ENCODE measurements at regions not wholly inside any gene's neighbourhood (a gene's known extent, or its start where the extent isn't known, plus 50 kb on each side); places are given as distances from the start of the nearest gene placed in this dataset.

DNA sequence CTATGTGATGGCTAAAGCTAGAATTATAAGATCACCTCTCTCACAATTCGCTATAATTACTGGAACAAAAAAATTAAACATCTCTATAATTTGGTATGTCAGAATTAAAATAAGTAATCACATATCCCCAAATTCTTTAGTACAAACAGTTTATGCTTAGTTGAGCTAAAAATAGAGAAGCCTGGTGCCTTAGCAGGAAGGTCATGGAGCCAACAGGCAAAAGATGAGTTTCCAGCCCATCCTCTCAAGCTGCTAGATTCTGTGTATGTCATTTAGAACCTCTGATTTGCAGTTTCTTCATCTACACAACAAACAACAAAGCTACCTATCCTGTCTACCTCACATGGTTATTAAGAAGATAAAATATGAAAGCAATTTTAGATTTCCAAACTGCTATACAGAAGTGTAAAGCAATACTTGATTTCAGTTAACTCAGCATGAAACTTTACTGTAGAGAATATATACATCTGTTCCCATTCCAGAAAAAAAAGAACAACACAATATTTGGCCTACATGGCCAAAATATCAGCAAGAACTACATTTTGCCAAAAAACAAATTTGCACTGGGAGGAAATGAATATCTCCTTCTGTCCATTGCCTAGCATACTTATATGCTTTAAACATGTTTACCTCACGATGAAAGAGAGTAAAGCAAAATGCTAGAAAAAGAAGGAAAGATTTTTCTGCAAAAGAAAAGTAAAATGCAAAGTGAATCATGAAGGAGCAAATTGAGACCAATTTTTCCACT, 294.0 kb upstream of the MIR17HG start:
- TF ChIP-seq, protein P1, sequence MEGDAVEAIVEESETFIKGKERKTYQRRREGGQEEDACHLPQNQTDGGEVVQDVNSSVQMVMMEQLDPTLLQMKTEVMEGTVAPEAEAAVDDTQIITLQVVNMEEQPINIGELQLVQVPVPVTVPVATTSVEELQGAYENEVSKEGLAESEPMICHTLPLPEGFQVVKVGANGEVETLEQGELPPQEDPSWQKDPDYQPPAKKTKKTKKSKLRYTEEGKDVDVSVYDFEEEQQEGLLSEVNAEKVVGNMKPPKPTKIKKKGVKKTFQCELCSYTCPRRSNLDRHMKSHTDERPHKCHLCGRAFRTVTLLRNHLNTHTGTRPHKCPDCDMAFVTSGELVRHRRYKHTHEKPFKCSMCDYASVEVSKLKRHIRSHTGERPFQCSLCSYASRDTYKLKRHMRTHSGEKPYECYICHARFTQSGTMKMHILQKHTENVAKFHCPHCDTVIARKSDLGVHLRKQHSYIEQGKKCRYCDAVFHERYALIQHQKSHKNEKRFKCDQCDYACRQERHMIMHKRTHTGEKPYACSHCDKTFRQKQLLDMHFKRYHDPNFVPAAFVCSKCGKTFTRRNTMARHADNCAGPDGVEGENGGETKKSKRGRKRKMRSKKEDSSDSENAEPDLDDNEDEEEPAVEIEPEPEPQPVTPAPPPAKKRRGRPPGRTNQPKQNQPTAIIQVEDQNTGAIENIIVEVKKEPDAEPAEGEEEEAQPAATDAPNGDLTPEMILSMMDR (IDR thresholded peaks at IDR 0.05): no peak
- TF ChIP-seq POLR2A (IDR thresholded peaks at IDR 0.05): no peak

Data from esophagus squamous epithelium (tissue), 4 donors.